Osteoblast (primary cell): ENCODE measurements at regions not wholly inside any gene's neighbourhood (a gene's known extent, or its start where the extent isn't known, plus 50 kb on each side); places are given as distances from the start of the nearest gene placed in this dataset.

Experiments
- DNase-seq: peaks from one replicate; pipeline ENCODE4 v3.0.0; 2011; ENCODE audit warnings: low spot score, mixed read lengths; ENCODE audit not compliant: insufficient read length; ENCODE audit errors: missing footprints
- H2AFZ ChIP-seq: 2 replicates; pipeline ENCODE4 v1.6.0; 2011; ENCODE audit warnings: mild to moderate bottlenecking, low read length
- H3K27ac ChIP-seq: 2 replicates; pipeline ENCODE4 v1.5.1; 2011; ENCODE audit warnings: mild to moderate bottlenecking, low read depth, low read length, moderate library complexity
- H3K27me3 ChIP-seq: 2 replicates; pipeline ENCODE4 v1.6.0; 2012; ENCODE audit warnings: mild to moderate bottlenecking, control low read depth, inconsistent platforms, low read length, moderate library complexity; ENCODE audit not compliant: insufficient read depth
- H3K36me3 ChIP-seq: 2 replicates; pipeline ENCODE4 v1.5.1; 2011; ENCODE audit warnings: mild to moderate bottlenecking, low read length, control low read depth, moderate library complexity; ENCODE audit not compliant: insufficient read depth
- H3K4me1 ChIP-seq: 2 replicates; pipeline ENCODE4 v1.5.1; 2011; ENCODE audit warnings: mild to moderate bottlenecking, low read length, control low read depth, moderate library complexity; ENCODE audit not compliant: insufficient read depth
- H3K4me2 ChIP-seq: 2 replicates; pipeline ENCODE4 v1.6.0; 2011; ENCODE audit warnings: mild to moderate bottlenecking, low read length; ENCODE audit not compliant: insufficient read depth
- H3K4me3 ChIP-seq: fragments of 200-600 bp; sonication (generic); 3 replicates; pipeline ENCODE4 v1.5.1; 2012; ENCODE audit warnings: mild to moderate bottlenecking, low read length, inconsistent platforms; ENCODE audit not compliant: insufficient read depth
- H3K79me2 ChIP-seq: 2 replicates; pipeline ENCODE4 v1.6.0; 2012; ENCODE audit warnings: mild to moderate bottlenecking, low read length, control low read depth, inconsistent platforms; ENCODE audit not compliant: insufficient read depth
- H3K9me3 ChIP-seq: 2 replicates; pipeline ENCODE4 v1.5.1; 2011; ENCODE audit warnings: low read depth, low read length, control low read depth
- H4K20me1 ChIP-seq: 2 replicates; pipeline ENCODE4 v1.6.0; 2012; ENCODE audit warnings: mild to moderate bottlenecking, low read length, control low read depth; ENCODE audit not compliant: insufficient read depth
- CTCF ChIP-seq: IDR thresholded peaks from 2 replicates; pipeline ENCODE4 v1.5.1; 2011; ENCODE audit warnings: mild to moderate bottlenecking, low read depth, low read length, moderate library complexity; ENCODE audit errors: extremely low read depth

DNA sequence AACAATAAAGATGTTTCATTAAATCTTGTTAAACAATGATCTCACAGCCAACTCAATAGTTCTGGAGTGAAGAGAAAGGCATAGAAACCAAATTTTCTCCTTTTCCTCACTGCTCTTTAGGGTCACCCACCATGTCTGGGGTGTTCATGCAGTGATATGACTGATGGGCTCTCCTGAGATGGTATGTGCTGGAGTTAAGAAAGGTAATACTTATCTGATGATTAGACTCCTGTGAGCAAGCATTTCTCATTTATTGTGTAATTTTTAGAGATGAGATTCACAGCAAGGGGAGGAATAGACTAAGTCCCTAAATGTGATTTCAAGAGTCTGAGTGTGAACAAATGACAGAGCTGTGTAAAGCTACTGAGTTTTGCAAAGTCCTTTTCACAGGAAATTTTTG lies 1361.3 kb upstream of the CELF2 start:
- Histone ChIP-seq H2AFZ (no peak overlapping the region), H3K27me3 (no peaks in the 10 kb centered on the region)
- no peak for DNase-seq

DNA sequence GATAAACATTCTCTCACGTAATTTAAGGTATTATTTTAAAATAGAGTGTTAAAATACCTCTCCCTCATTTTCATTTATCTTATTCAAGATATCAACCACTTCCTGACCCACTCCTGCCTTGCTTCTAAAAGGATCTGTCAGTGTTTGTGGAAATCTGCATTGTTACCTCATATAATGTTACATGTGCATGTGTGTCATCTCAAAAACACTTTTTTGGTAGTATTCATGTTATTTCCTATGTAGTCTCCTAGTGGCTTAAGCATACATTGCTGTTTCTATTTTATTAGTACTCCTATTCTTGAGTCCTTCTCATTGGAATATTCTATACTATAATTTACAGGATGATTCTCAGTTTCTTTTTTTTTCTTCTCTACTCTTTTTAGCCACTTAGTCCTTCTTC lies 1360.7 kb upstream of the CELF2 start:
- Histone ChIP-seq H2AFZ (no peak overlapping the region), H3K27me3 (no peaks in the 10 kb centered on the region), H3K4me1 (no peaks in the 10 kb centered on the region), H3K4me3 (no peak overlapping the region), H3K4me2 (no peak overlapping the region), H3K79me2 (no peaks in the 10 kb centered on the region), H4K20me1 (no peaks in the 10 kb centered on the region), H3K27ac (no peak overlapping the region), H3K9me3 (no peaks in the 10 kb centered on the region), H3K36me3 (no peaks in the 10 kb centered on the region)
- TF ChIP-seq CTCF, result no peak
- no peak for DNase-seq

More for the DNA sequence above, 1361.3 kb upstream of the CELF2 start:
- no peak overlapping the region for H3K27ac ChIP-seq
- no peaks in the 10 kb centered on the region for H3K79me2 ChIP-seq
- H3K9me3 ChIP-seq, result no peaks in the 10 kb centered on the region
- no peak overlapping the region for H3K4me3 ChIP-seq
- no peaks in the 10 kb centered on the region for H4K20me1 ChIP-seq
- TF ChIP-seq CTCF, result no peak
- no peaks in the 10 kb centered on the region for H3K4me1 ChIP-seq
- H3K4me2 ChIP-seq, result no peak overlapping the region
- H3K36me3 ChIP-seq, result no peaks in the 10 kb centered on the region

DNA sequence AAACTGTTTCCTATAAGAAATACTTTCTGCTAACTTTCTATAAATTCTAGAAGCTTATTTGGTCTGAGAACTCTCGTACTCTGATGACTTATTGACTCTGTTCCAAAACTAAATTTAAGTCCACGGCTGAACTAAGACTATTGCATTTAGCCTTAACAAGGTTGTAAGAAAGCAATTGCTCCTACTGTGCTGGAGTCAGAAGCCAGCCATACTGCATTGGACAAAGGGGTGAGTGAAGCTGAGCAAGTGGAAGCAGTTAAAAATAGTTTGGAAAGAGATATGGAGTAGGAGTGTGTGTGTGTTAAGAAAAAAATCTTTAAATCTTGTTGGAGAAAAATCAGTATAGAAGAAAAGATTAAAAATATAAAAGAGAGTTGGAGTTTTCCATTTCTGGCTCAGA lies 1360.1 kb upstream of the CELF2 start:
- no peak overlapping the region for H3K27ac ChIP-seq
- no peaks in the 10 kb centered on the region for H3K4me1 ChIP-seq
- no peaks in the 10 kb centered on the region for H3K27me3 ChIP-seq
- H3K4me3 ChIP-seq, result no peak overlapping the region
- no peak overlapping the region for H2AFZ ChIP-seq
- no peaks in the 10 kb centered on the region for H4K20me1 ChIP-seq
- no peaks in the 10 kb centered on the region for H3K36me3 ChIP-seq
- no peak for DNase-seq
- H3K4me2 ChIP-seq, result no peak overlapping the region
- TF ChIP-seq CTCF, result no peak
- H3K79me2 ChIP-seq, result no peaks in the 10 kb centered on the region
- H3K9me3 ChIP-seq, result no peaks in the 10 kb centered on the region

DNA sequence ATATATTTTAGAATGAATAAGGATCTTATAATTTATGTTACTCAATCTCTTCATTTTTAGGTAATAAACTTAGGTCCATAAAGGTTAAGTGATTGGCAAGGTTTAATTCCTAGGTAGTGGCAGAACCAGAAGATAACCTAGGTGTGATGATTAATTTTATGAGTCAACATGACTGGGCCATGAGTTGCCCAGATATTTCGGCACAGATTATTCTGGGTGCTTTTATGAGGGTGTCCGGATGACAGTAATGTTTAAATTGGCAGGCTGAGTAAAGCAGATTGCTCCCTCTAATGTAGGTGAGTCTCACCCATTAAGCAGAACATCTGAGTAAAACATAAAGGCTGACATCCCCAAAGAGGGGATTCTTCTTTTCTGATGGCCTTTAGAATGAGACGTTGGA lies 1349.3 kb upstream of the CELF2 start:
- H3K4me1 ChIP-seq, result no peaks in the 10 kb centered on the region
- no peak overlapping the region for H3K27ac ChIP-seq
- H3K9me3 ChIP-seq, result no peaks in the 10 kb centered on the region
- H3K36me3 ChIP-seq, result no peaks in the 10 kb centered on the region
- no peak overlapping the region for H2AFZ ChIP-seq
- H3K79me2 ChIP-seq, result no peaks in the 10 kb centered on the region
- no peak for DNase-seq
- H3K4me3 ChIP-seq, result no peak overlapping the region
- H4K20me1 ChIP-seq, result no peaks in the 10 kb centered on the region
- no peaks in the 10 kb centered on the region for H3K27me3 ChIP-seq
- no peak for TF ChIP-seq CTCF
- H3K4me2 ChIP-seq, result no peak overlapping the region
